ENCODE measurements at regions not wholly inside any gene's neighbourhood (a gene's known extent, or its start where the extent isn't known, plus 50 kb on each side); places are given as distances from the start of the nearest gene placed in this dataset.

DNA sequence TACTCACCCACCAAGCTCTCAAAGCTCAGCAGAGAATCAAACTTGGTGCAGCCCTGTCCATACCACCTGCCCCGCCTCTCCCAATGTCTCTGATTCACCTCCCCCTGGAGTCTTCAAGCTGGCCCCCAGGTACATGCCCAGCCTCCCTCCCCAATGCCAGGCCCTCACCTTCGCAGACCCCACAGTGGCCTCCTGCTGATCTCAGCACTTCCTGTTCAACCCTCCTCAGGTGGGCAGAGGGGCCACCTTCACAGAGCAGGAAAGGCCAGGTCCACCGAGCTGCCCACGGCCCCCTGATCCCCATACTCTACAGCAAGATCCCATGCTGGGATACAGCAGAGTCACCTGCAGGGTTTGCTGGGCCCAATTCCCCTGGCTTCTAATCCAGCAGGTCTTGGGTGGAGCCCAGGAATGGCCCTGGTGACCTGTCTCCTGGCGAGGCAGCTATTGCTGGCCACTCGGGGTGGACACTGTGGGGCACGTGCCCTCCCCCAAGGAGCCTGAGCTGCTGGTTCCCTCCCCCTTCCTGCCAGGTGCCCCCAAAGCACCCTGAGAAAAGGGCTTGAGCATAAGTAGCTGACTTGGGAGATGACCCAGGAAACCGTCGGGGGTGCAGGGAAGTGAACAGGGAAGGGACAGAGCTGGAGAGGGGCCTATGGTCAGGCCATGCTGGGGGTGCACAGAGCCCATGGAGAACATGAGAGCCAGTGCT lies 150.7 kb downstream of the BRD1 start:
- TF ChIP-seq, protein P1, sequence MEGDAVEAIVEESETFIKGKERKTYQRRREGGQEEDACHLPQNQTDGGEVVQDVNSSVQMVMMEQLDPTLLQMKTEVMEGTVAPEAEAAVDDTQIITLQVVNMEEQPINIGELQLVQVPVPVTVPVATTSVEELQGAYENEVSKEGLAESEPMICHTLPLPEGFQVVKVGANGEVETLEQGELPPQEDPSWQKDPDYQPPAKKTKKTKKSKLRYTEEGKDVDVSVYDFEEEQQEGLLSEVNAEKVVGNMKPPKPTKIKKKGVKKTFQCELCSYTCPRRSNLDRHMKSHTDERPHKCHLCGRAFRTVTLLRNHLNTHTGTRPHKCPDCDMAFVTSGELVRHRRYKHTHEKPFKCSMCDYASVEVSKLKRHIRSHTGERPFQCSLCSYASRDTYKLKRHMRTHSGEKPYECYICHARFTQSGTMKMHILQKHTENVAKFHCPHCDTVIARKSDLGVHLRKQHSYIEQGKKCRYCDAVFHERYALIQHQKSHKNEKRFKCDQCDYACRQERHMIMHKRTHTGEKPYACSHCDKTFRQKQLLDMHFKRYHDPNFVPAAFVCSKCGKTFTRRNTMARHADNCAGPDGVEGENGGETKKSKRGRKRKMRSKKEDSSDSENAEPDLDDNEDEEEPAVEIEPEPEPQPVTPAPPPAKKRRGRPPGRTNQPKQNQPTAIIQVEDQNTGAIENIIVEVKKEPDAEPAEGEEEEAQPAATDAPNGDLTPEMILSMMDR (IDR thresholded peaks at IDR 0.05; ENCODE audit: low read depth, low read length, poor library complexity, severe bottlenecking) = no peak
- TF ChIP-seq EZH2phosphoT487 (IDR thresholded peaks at IDR 0.05; ENCODE audit: borderline replicate concordance, low read length) = no peak
